ENCODE measurements at regions not wholly inside any gene's neighbourhood (a gene's known extent, or its start where the extent isn't known, plus 50 kb on each side); places are given as distances from the start of the nearest gene placed in this dataset.

GRCh38 chr14:43956741-43957140 lies 550.3 kb downstream of the FSCB start:
- DNase-seq: no peak

GRCh38 chr14:43949400-43949799 lies 557.7 kb downstream of the FSCB start:
- DNase-seq: no peak

- DNase-seq: no peak
Observed at GRCh38 chr14:43939836-43940235, 567.2 kb downstream of the FSCB start.

- DNase-seq: no peak
Observed at GRCh38 chr14:43938588-43939281, 568.3 kb downstream of the FSCB start.

- DNase-seq: no peak
Observed at GRCh38 chr14:43937001-43937400, 570.1 kb downstream of the FSCB start.

- no peak for DNase-seq
Observed at GRCh38 chr14:43934102-43934501, 573.0 kb downstream of the FSCB start.

GRCh38 chr14:43914041-43914693 lies 592.9 kb downstream of the FSCB start:
- no peak for DNase-seq

- DNase-seq: no peak
Observed at GRCh38 chr14:43903209-43903608, 603.9 kb downstream of the FSCB start.

- DNase-seq: no peak
Observed at GRCh38 chr14:43901911-43902673, 605.0 kb downstream of the FSCB start.

GRCh38 chr14:43900173-43900655 lies 606.9 kb downstream of the FSCB start:
- DNase-seq: no peak

GRCh38 chr14:43898687-43899086 lies 608.4 kb downstream of the FSCB start:
- DNase-seq: no peak

GRCh38 chr14:43896044-43896443 lies 611.0 kb downstream of the FSCB start:
- no peak for DNase-seq

GRCh38 chr14:43894534-43894933 lies 612.5 kb downstream of the FSCB start:
- no peak for DNase-seq

GRCh38 chr14:43887523-43887922 lies 619.6 kb downstream of the FSCB start:
- no peak for DNase-seq

GRCh38 chr14:43877351-43877960 lies 629.6 kb downstream of the FSCB start:
- DNase-seq: no peak

GRCh38 chr14:43872752-43873655 lies 634.1 kb downstream of the FSCB start:
- peak; percentile 54 for DNase-seq

- DNase-seq: no peak
Observed at GRCh38 chr14:43872222-43872621, 634.9 kb downstream of the FSCB start.

- no peak for DNase-seq
Observed at GRCh38 chr14:43858981-43859380, 648.1 kb downstream of the FSCB start.

GRCh38 chr14:43855556-43855955 lies 651.5 kb downstream of the FSCB start:
- no peak for DNase-seq

- no peak for DNase-seq
Observed at GRCh38 chr14:43853541-43853940, 653.5 kb downstream of the FSCB start.

- no peak for DNase-seq
Observed at GRCh38 chr14:43803076-43803689, 703.9 kb downstream of the FSCB start.

Data from islet precursor cell (in vitro differentiated cells).